ENCODE measurements at regions not wholly inside any gene's neighbourhood (a gene's known extent, or its start where the extent isn't known, plus 50 kb on each side); places are given as distances from the start of the nearest gene placed in this dataset.

DNA sequence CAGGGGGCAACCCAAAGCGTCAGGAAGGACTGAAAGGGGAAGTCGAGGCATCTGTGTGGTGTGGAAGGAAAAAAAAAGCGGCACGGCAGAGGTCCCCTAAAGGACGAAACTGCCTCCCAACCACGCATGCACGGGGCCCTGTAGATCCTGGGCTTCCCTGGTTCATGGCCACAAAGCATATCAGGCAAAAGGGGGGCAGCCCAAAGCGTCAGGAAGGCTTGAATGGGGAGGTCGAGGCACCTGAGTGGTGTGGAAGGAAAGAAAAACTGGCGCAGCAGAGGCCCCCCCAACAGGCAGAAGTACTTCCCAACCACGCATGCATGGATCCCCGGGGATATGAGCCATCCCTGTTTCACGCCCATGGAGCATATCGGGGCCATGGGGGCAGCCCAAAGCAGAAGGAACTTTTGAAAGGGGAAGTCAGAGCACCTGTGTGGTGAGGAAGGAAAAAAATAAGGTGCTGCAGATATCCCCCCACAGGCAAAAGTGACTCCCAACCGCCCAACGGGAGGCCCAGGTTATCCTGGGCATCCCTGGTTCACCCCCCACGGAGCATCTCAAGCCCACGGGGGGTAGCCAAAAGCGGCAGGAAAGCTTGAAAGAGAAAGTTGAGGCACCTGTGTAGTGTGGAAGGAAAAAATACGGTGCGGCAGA is 581.2 kb downstream of the ALG10 start:
- TF ChIP-seq CTCF (IDR thresholded peaks at IDR 0.05) (no peak), EP300 (IDR thresholded peaks at IDR 0.05) (no peak), POLR2A (IDR thresholded peaks at IDR 0.05) (no peak), POLR2AphosphoS5 (IDR thresholded peaks at IDR 0.05) (no peak)
